Esophagus muscularis mucosa (tissue), 4 donors: ENCODE measurements at regions not wholly inside any gene's neighbourhood (a gene's known extent, or its start where the extent isn't known, plus 50 kb on each side); places are given as distances from the start of the nearest gene placed in this dataset.

Experiments used
- DNase-seq: peaks from one replicate; pipeline ENCODE4 v3.0.0-alpha.2; 2017; ENCODE audit errors: extremely low spot score
- H3K27ac ChIP-seq, 4 donors: fragments of 200-600 bp; sonication (generic); replicated peaks in 1 of 4; 1 replicate in 3 of 4; 2 replicates in 1 of 4; pipeline ENCODE4 v1.5.1; 2016 to 2019; ENCODE audit warnings: mild to moderate bottlenecking in 1 of 4
- H3K27me3 ChIP-seq, 4 donors: fragments of 200-600 bp; sonication (generic); one replicate each; pipeline versions ENCODE4 v1.5.1 to v1.6.0; 2016 to 2019
- H3K36me3 ChIP-seq, 4 donors: fragments of 200-600 bp; sonication (generic); one replicate each; pipeline ENCODE4 v1.5.1; 2016 to 2019
- H3K4me1 ChIP-seq, 4 donors: fragments of 200-600 bp; sonication (generic); one replicate each; pipeline ENCODE4 v1.5.1; 2016 to 2019
- H3K4me3 ChIP-seq, 4 donors: fragments of 200-600 bp; sonication (generic); 1 replicate in 2 of 4; 2 replicates in 2 of 4; pipeline ENCODE4 v1.5.1; 2016 to 2019; ENCODE audit warnings: mild to moderate bottlenecking in 4 of 4, moderate library complexity in 1 of 4
- H3K9me3 ChIP-seq, 4 donors: fragments of 200-600 bp; sonication (generic); 1 replicate in 3 of 4; 2 replicates in 1 of 4; pipeline ENCODE4 v1.5.1; 2016 to 2019
- EP300 ChIP-seq: sonication (generic); formaldehyde crosslinking; IDR thresholded peaks from one replicate; pipeline ENCODE4 v1.6.1; 2017; ENCODE audit warnings: antibody characterized with exemption
- POLR2A ChIP-seq: fragments of 450-650 bp; IDR thresholded peaks from one replicate; pipeline ENCODE4 v1.6.1; 2017; ENCODE audit warnings: antibody characterized with exemption, moderate library complexity, mild to moderate bottlenecking, low read depth
- POLR2AphosphoS5 ChIP-seq, 2 donors: sonication (generic); formaldehyde crosslinking; IDR thresholded peaks; one replicate each; pipeline ENCODE4 v1.6.1; 2017; ENCODE audit warnings: antibody characterized with exemption in 2 of 2
- WGBS: methylation state at CpG from one replicate; pipeline ENCODE4 v1.1.5; 2018; 5-methylcytosine and 5-hydroxymethylcytosine counted together
- intact Hi-C: fragments of 100-400 bp; cut with DNase I; formaldehyde crosslinking; loops from one replicate; pipeline ENCODE4 v1.15.1; 2023
- TF ChIP-seq, protein P1 (sequence below), 3 experiments: fragments of 200-600 bp in 2 of 3; fragments of 450-650 bp in 1 of 3; sonication (generic) in 2 of 3; IDR thresholded peaks; one replicate each; pipeline ENCODE4 v1.5.1; 2017 to 2019; ENCODE audit warnings: antibody characterized with exemption in 3 of 3, mild to moderate bottlenecking in 2 of 3, moderate library complexity in 1 of 3

DNA sequence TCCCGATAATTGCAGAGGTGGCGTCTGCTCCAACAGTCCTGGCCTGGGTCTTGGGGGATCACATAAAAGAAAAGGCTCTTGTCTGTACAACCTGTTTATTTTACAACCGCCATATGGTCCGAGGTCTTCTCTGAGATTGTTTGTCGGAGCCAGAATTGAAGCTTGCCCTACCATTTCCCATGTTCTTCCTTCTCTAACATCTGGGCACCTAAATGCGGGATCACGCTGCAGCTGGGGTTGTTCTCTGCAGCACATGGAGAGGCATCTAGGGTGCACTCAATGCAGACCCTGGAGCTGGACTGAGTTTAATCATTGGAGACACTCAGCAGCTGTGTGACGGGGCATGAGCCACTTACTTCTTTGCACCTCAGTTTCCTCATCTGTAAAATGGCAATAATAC, 107.7 kb downstream of the ACKR3 start:
- Histone ChIP-seq H3K4me3 (no peak overlapping the region), H3K27ac (no peak overlapping the region), H3K27me3 (no peaks in the 10 kb centered on the region), H3K9me3 (no peaks in the 10 kb centered on the region), H3K36me3 (no peaks in the 10 kb centered on the region), H3K4me1 (peaks cover 10 to 20% (median 18%) of the 10 kb centered on the region in 4 donors)
- intact Hi-C loops: no loop called here
- TF ChIP-seq EP300 (no peak), POLR2A (no peak), POLR2AphosphoS5 (IDR thresholded peaks at IDR 0.05) (no peak)
- TF ChIP-seq, protein P1, sequence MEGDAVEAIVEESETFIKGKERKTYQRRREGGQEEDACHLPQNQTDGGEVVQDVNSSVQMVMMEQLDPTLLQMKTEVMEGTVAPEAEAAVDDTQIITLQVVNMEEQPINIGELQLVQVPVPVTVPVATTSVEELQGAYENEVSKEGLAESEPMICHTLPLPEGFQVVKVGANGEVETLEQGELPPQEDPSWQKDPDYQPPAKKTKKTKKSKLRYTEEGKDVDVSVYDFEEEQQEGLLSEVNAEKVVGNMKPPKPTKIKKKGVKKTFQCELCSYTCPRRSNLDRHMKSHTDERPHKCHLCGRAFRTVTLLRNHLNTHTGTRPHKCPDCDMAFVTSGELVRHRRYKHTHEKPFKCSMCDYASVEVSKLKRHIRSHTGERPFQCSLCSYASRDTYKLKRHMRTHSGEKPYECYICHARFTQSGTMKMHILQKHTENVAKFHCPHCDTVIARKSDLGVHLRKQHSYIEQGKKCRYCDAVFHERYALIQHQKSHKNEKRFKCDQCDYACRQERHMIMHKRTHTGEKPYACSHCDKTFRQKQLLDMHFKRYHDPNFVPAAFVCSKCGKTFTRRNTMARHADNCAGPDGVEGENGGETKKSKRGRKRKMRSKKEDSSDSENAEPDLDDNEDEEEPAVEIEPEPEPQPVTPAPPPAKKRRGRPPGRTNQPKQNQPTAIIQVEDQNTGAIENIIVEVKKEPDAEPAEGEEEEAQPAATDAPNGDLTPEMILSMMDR (IDR thresholded peaks at IDR 0.05): no peak
- WGBS: 100% methylated on average over 7 of the region's 8 CpGs
- no peak for DNase-seq

DNA sequence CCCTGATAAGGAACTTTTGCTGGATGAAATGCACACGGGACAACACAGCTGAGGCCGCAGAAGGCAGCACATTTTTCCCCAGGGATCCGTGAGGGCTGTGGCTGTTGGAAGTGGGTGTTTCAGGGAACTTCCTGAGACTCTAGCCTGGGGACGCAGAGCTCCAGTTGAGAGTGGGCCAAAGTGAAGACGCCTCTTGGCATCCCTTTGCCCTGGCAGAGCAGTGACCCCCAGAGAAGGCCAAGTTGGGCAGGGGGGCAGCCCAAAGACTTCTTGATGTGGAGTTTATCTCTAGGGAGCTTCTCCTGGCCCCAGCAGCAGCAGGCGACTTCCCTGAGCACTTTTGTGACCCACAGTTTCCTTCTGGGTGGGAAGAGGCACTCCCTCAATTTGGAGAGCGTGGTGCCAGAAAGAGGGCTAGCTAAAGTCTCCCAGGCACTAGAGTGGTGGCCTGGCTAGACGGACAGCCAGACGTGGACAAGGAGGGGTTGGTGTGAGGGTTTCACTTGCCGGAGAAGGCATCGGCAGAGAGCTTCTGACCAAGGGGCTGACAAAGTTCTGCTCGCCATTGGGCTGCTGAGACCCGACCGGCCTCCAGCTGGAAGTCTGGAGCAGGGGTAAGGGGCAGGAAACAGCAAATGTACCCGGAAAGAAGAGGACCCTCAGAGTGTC, 108.8 kb downstream of the ACKR3 start:
- no peaks in the 10 kb centered on the region for H3K36me3 ChIP-seq
- WGBS: 86% methylated on average over 13 of the region's 15 CpGs
- no peak overlapping the region for H3K4me3 ChIP-seq
- intact Hi-C loops: no loop called here
- DNase-seq: no peak
- peaks cover 10 to 20% (median 18%) of the 10 kb centered on the region in 4 donors for H3K4me1 ChIP-seq
- H3K27ac ChIP-seq: no peak overlapping the region
- no peaks in the 10 kb centered on the region for H3K27me3 ChIP-seq
- TF ChIP-seq EP300 (no peak), POLR2AphosphoS5 (IDR thresholded peaks at IDR 0.05) (no peak), POLR2A (no peak)
- TF ChIP-seq, protein P1 (IDR thresholded peaks at IDR 0.05): no peak
- no peaks in the 10 kb centered on the region for H3K9me3 ChIP-seq

DNA sequence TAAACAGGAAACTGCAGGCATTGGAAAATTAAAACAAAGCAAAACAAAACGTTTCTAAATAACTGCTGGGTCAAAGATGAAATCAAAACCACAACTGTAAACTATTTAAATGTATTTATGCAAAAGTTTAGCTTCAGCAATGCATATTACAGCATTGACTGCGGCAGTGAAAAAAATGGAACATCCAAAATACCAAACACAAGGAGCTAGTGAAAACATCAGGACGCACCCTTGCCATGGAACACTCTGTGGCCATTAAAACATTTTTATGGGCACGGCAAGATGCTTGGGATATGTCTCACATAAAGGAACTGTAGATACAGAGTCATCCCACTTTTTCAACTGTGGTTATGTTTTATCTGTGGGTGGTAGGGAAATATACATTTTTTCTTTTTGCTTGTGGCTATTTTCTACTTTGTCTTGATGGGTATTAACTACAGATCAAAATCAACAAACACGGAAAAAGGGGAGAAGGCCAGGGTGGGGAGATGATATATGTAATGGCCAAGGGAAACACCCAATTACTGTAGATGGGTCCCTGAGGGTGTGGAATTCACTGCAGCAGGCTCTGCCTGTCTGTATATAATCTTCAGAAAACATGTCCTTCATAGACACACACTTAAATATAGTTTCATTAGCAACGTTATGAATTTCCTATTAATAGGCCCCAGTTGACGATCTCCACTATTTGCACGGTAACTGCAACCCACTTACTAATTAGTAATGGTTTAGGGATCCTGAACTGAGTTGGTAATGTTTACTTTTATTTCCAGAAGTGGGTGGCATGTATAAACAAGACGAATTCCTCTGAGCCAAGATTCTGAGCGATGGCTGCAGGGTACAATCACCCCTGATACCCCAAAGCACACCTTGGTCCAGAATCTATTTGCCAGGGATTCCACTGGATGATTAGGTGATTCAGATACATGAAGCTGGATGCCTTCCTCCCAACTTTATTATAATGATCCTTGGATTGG, 110.5 kb downstream of the ACKR3 start:
- DNase-seq: no peak
- Histone ChIP-seq H3K4me1 (peaks cover 5 to 20% (median 15%) of the 10 kb centered on the region in 4 donors), H3K9me3 (no peaks in the 10 kb centered on the region), H3K4me3 (no peak overlapping the region), H3K27me3 (no peaks in the 10 kb centered on the region), H3K27ac (no peak overlapping the region), H3K36me3 (no peaks in the 10 kb centered on the region)
- 81% methylated on average over 10 of the region's 10 CpGs for WGBS
- intact Hi-C loops: no loop called here
- TF ChIP-seq POLR2A (no peak), POLR2AphosphoS5 (IDR thresholded peaks at IDR 0.05) (no peak), EP300 (no peak)
- TF ChIP-seq, protein P1 (IDR thresholded peaks at IDR 0.05): no peak

DNA sequence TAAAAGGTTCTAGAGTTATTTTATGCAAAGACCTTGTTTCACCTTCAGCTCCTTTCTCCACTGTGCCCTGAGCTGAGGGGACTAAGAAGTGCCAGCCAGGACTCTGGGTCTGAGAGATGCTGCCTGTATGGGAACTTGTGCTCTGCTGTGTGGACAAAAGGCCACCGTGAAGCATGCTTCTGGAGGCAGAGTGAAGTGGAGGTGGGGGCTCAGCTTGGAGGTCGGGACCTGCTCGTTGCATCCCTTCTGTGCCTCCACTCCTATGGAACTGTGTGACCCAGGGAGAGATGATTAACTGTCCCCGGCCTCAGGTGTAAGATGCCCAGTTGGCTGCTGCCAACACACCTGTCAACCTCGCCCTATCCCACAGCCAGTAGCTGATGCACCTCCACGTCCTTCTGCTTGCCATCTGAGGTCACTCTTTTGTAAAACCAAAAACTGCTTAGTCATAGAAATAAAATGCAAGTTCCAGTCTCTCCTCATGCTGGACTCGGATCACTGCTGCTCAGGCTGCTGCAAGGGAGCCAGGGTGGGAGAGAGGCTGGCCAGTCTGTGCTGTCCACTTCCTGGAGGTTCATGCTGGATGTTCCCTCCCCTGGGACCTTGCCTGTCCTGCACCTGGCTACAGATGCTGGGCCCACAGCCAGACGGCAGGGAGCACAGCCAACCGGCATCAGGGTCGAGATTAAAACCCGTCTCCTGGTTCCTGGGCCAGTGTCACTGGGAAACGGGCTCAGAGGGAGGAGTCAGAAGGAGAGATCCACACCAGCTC, 113.2 kb downstream of the ACKR3 start:
- Histone ChIP-seq H3K4me3 (no peak overlapping the region), H3K36me3 (no peaks in the 10 kb centered on the region), H3K4me1 (peaks cover 0 to 5% (median 5%) of the 10 kb centered on the region in 4 donors), H3K9me3 (no peaks in the 10 kb centered on the region), H3K27me3 (no peaks in the 10 kb centered on the region), H3K27ac (no peak overlapping the region)
- 86% methylated on average over 12 of the region's 12 CpGs for WGBS
- TF ChIP-seq, protein P1 (IDR thresholded peaks at IDR 0.05): no peak
- TF ChIP-seq EP300: no peak
- no peak for TF ChIP-seq POLR2A
- intact Hi-C loops: no loop called here
- DNase-seq: no peak
